Stimulated activated effector memory CD8-positive, alpha-beta T cell treated with anti-CD3 and anti-CD28 coated beads, Interleukin-12 subunit alpha, Interleukin-12 subunit beta, amount 100 ng/mL, for 72 hours (primary cell): ENCODE measurements at regions not wholly inside any gene's neighbourhood (a gene's known extent, or its start where the extent isn't known, plus 50 kb on each side); places are given as distances from the start of the nearest gene placed in this dataset.

Experiments used
- ATAC-seq: fragments of 150-1000 bp; cut with Tn5 transposase; 2 replicates; pipeline ENCODE4 v1.10.0; 2021
- DNase-seq, 2 donors: peaks; one replicate each; pipeline ENCODE4 v3.0.0; 2021 to 2022; ENCODE audit warnings: low spot score in 2 of 2
- H3K27ac Mint-ChIP-seq: one replicate; pipeline ENCODE4 v1.8.0; 2022; ENCODE audit warnings: mild to moderate bottlenecking, mixed read lengths
- H3K36me3 Mint-ChIP-seq: one replicate; pipeline ENCODE4 v1.8.0; 2022; ENCODE audit warnings: mild to moderate bottlenecking, mixed read lengths
- H3K4me1 Mint-ChIP-seq: one replicate; pipeline ENCODE4 v1.8.0; 2022; ENCODE audit warnings: mixed read lengths
- H3K4me3 Mint-ChIP-seq: one replicate; pipeline ENCODE4 v1.8.0; 2022; ENCODE audit warnings: mild to moderate bottlenecking, mixed read lengths
- H3K9me3 Mint-ChIP-seq: one replicate; pipeline ENCODE4 v1.8.0; 2022; ENCODE audit warnings: mixed read lengths

DNA sequence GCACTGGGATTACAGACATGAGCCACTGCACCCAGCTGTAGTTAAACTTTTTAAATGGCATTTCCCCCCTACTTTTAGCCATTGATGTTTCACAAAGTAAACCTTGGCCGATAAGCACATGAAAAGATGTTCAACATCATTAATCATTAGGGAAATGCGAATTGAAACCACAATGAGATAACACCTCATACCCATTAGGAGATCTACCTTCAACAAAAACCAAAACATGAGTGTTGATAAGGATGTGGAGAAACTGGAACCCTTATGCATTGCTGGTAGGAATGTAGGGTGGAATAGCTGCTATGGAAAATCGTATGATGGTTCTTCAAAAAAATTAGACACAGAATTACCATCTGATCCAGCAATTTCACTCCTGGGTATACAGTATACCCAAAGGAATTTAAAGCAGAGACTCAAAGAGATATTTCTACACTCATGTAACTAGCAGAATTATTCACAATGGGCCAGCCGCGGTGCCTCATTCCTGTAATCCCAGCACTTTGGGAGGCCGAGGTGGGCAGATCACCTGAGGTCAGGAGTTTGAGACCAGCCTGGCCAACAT lies 286.5 kb upstream of the JARID2 start:
- Mint-ChIP-seq H3K9me3 (peaks cover 2% of the 10 kb centered on the region), H3K36me3 (no peaks in the 10 kb centered on the region), H3K4me3 (no peak overlapping the region), H3K27ac (no peak overlapping the region), H3K4me1 (no peaks in the 10 kb centered on the region)
- ATAC-seq (no peak), DNase-seq (no peak)

- H3K36me3 Mint-ChIP-seq: no peaks in the 10 kb centered on the region
- no peak overlapping the region for H3K4me3 Mint-ChIP-seq
- no peak overlapping the region for H3K27ac Mint-ChIP-seq
- H3K4me1 Mint-ChIP-seq: no peaks in the 10 kb centered on the region
- ATAC-seq (no peak), DNase-seq (no peak)
- H3K9me3 Mint-ChIP-seq: no peaks in the 10 kb centered on the region
Observed at GRCh38 chr6:14964556-14965270, 281.2 kb upstream of the JARID2 start.

DNA sequence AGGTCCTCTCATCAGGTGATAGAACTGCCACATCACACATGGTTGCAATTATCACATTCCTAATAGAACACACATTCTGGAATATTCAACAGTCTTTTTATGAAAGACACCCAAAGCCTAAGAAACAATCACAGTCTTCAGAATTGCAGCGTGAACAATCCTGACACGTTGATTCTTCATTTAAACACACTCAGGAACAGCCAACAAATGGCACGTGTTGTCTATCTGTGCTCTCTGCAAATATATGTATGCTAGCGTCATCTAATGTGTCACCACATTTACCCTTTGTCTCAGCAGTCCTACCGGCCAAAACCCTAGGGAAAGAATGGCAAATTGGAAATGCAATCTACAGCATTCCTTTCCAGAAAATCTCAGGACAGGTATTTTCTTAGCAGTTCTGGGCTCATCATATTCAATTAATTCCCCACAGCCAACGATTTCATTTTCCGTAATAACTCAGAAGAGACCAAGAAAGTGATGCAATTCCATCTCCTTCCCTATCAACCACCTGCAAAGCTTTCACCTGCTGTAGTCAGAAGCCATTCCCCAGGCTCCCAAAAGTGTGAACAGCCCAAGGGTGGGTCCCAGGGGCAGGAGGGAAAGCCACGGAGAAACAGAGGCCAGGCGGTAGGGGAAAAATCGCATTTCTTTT lies 280.3 kb upstream of the JARID2 start:
- ATAC-seq: no peak
- H3K4me3 Mint-ChIP-seq: no peak overlapping the region
- no peaks in the 10 kb centered on the region for H3K9me3 Mint-ChIP-seq
- DNase-seq: no peak
- no peak overlapping the region for H3K27ac Mint-ChIP-seq
- no peaks in the 10 kb centered on the region for H3K4me1 Mint-ChIP-seq
- no peaks in the 10 kb centered on the region for H3K36me3 Mint-ChIP-seq

- no peak for ATAC-seq
- H3K36me3 Mint-ChIP-seq: no peaks in the 10 kb centered on the region
- no peak overlapping the region for H3K27ac Mint-ChIP-seq
- H3K4me1 Mint-ChIP-seq: no peaks in the 10 kb centered on the region
- DNase-seq: no peak
- no peaks in the 10 kb centered on the region for H3K9me3 Mint-ChIP-seq
- H3K4me3 Mint-ChIP-seq: no peak overlapping the region
Observed at GRCh38 chr6:14966096-14966905, 279.6 kb upstream of the JARID2 start.

DNA sequence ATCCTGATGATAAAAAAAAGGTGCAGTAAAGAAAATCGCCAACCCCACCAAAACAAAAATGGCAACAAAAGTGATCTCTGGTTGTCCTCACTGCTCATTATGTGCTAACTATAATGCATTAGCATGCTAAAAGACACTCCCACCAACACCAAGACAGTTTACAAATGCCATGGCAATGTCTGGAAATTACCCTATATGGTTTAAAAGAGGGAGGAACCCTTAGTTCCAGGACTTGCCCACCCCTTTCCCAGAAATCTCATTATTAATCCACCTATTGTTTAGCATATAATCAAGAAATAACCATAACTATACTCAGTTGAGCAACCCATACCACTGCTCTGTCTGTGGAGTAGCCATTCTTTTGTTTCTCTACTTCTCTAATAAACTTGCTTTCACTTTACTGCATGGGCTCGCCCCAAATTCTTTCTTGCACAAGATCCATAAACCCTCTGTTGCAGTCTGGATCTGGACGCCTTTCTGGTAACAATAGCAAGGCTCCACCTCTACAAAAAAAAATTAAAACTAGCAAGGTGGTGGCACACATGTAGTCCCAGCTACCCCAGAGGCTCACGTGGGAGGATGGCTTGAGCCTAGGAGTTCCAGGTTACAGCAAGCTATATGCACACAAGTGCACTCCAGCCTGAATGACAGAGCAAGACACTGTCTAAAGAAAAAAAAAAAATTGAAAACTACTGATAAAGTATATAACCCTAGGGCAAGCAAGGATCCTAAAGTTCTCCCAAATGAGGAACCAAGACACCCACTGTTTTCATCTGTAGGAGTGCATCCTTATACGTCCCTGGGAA lies 278.8 kb upstream of the JARID2 start:
- ATAC-seq (no peak), DNase-seq (no peak)
- no peaks in the 10 kb centered on the region for H3K36me3 Mint-ChIP-seq
- no peak overlapping the region for H3K4me3 Mint-ChIP-seq
- H3K4me1 Mint-ChIP-seq: no peaks in the 10 kb centered on the region
- no peaks in the 10 kb centered on the region for H3K9me3 Mint-ChIP-seq
- H3K27ac Mint-ChIP-seq: no peak overlapping the region

DNA sequence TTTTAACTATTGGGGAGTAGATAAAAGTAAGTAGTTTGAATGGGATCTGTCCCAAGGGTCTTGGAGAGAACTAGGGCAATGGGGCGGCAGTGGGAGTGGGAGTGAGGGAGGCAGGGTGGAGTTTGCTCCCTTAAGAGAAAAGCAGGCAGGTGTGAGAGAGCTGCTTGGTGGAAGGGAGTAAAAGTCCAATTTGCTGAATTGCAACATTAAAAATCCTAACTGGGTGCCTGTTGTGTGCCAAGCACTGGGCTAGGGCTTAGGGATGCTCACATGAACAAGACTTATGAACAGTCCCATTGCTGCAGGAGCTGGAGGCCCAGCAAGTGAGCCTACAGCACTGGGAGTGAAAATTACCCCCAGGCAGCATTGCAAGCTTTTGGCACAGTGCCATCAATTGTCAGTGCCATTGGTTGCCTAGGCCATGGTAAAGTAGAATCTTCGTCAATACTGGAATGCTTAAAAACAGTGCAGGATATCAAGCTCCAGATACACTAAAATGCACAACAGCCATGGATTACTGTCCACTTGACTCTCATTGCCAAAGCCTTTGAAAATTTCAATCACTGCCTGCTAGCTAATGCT lies 277.7 kb upstream of the JARID2 start:
- H3K9me3 Mint-ChIP-seq: no peaks in the 10 kb centered on the region
- no peak overlapping the region for H3K4me3 Mint-ChIP-seq
- DNase-seq (no peak), ATAC-seq (no peak)
- no peaks in the 10 kb centered on the region for H3K4me1 Mint-ChIP-seq
- no peak overlapping the region for H3K27ac Mint-ChIP-seq
- H3K36me3 Mint-ChIP-seq: no peaks in the 10 kb centered on the region

DNA sequence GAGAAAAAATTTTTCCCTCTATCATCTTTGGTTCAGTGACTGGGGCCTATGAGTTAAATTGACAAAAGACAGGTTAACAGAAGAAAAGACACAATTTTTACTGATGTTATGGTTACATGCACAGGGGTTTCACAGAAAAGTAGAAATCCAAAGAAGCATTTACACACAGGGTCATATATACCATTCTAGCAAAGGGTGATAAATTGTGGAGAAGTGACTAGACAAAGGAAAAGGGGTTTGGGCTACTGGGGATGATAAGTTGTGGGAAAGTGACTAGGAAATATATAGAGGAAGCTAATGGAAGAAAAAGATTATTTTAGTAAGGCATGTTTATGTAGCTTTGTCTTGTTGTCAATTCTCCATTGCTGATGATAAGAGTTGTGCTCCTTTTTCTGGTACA lies 276.7 kb upstream of the JARID2 start:
- no peaks in the 10 kb centered on the region for H3K36me3 Mint-ChIP-seq
- H3K4me3 Mint-ChIP-seq: no peak overlapping the region
- no peak overlapping the region for H3K27ac Mint-ChIP-seq
- H3K4me1 Mint-ChIP-seq: no peaks in the 10 kb centered on the region
- H3K9me3 Mint-ChIP-seq: no peaks in the 10 kb centered on the region
- DNase-seq (no peak), ATAC-seq (no peak)

GRCh38 chr6:14972379-14973067 lies 273.3 kb upstream of the JARID2 start:
- Mint-ChIP-seq H3K4me3 (no peak overlapping the region), H3K9me3 (no peaks in the 10 kb centered on the region), H3K4me1 (no peaks in the 10 kb centered on the region), H3K27ac (no peak overlapping the region), H3K36me3 (no peaks in the 10 kb centered on the region)
- no peak for DNase-seq
- no peak for ATAC-seq

GRCh38 chr6:14974372-14974771 lies 271.5 kb upstream of the JARID2 start:
- DNase-seq (no peak), ATAC-seq (no peak)
- no peaks in the 10 kb centered on the region for H3K36me3 Mint-ChIP-seq
- H3K9me3 Mint-ChIP-seq: no peaks in the 10 kb centered on the region
- H3K4me3 Mint-ChIP-seq: no peak overlapping the region
- H3K4me1 Mint-ChIP-seq: no peaks in the 10 kb centered on the region
- H3K27ac Mint-ChIP-seq: no peak overlapping the region

DNA sequence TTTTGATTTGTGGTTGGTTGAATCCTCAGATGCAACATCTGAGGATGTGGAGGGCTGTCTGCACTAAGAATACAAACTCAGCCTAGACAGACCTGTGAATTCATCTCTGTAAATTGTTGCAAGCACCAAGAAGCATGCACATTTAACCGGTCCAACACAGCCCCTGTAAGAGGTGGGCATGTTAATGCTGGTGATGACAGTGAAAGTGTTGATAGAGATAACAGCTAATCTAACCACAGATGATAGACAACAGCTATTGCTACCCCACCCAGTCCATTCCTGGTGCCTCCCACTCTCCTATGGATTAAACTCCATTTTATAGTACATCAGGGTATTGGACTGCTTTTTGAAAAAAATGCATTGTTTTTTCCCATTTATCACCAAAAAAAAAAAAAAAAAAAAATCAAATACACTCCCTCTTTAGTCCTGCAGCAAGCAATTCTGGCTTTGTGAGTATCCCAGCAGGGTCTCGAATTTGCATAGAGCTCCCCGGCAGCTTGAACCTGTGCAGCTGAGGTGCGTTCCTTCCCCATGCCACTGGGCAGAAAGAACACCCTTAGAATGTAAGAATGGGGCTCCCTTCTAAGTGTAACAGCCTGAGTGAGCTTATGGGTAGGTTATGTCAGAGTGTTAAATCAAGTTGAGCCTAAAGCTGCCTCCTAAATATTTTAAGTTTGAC lies 270.9 kb upstream of the JARID2 start:
- no peak for ATAC-seq
- no peak overlapping the region for H3K4me3 Mint-ChIP-seq
- no peak overlapping the region for H3K27ac Mint-ChIP-seq
- H3K9me3 Mint-ChIP-seq: no peaks in the 10 kb centered on the region
- H3K4me1 Mint-ChIP-seq: no peaks in the 10 kb centered on the region
- DNase-seq: no peak
- no peaks in the 10 kb centered on the region for H3K36me3 Mint-ChIP-seq

GRCh38 chr6:14975471-14975817 lies 270.4 kb upstream of the JARID2 start:
- H3K4me3 Mint-ChIP-seq: no peak overlapping the region
- ATAC-seq (no peak), DNase-seq (no peak)
- no peaks in the 10 kb centered on the region for H3K4me1 Mint-ChIP-seq
- no peaks in the 10 kb centered on the region for H3K9me3 Mint-ChIP-seq
- no peaks in the 10 kb centered on the region for H3K36me3 Mint-ChIP-seq
- no peak overlapping the region for H3K27ac Mint-ChIP-seq

DNA sequence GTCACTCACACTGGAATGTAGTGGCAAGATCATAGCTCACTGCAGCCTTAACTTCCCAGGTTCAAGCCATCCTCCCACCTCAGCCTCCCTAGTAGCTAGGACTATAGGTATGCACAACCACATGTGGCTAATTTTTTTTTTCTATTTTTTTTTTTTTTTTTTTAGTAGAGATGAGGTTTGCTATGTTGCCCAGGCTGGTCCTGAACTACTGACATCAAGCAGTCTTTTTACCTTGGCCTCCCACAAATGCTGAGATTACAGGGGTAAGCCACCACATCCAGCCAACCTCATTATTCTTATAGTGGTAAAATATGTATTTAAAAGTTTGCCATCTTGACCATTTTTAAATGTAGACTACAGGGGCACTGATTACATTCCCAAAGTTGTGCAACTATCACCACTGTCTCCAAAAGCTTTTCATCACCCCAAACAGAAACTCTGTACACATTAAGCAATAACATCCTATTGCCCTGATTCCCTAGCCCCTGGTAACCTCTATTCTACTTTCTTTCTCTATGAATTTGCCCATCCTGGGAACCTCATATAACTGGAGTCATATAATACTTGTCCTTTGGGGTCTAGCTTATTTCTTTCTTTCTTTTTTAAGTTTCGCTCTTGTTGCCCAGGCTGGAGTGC lies 268.0 kb upstream of the JARID2 start:
- DNase-seq: no peak
- no peak for ATAC-seq
- Mint-ChIP-seq H3K9me3 (no peaks in the 10 kb centered on the region), H3K36me3 (no peaks in the 10 kb centered on the region), H3K27ac (peak overlapping the region; percentile 50), H3K4me1 (no peaks in the 10 kb centered on the region), H3K4me3 (no peak overlapping the region)

- ATAC-seq (no peak), DNase-seq (no peak)
- no peak overlapping the region for H3K27ac Mint-ChIP-seq
- H3K36me3 Mint-ChIP-seq: no peaks in the 10 kb centered on the region
- H3K9me3 Mint-ChIP-seq: no peaks in the 10 kb centered on the region
- no peaks in the 10 kb centered on the region for H3K4me1 Mint-ChIP-seq
- H3K4me3 Mint-ChIP-seq: no peak overlapping the region
Observed at GRCh38 chr6:14981960-14982359, 263.9 kb upstream of the JARID2 start.
